ENCODE measurements at regions not wholly inside any gene's neighbourhood (a gene's known extent, or its start where the extent isn't known, plus 50 kb on each side); places are given as distances from the start of the nearest gene placed in this dataset.

DNA sequence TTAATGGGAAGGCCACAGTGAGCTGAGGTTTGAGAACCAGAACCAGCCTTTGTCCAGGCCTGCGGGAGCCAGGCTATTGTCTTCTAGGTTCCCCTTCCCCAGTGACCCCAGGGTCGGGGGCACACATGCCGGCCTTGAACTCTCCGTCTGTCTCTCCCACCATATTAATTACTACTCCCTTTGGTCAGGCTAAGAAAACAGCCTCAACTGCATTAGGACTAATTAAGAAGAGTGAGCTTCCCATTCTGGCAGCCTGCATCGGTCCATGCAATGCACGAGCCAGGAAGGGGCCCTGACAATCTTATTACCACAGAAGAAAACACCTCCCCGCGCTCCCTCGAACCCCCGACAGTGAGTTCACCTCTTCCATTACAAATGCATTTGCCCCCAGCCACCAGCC lies 380.2 kb upstream of the ZFHX3 start:
- no peaks in the 10 kb centered on the region for H3K9me3 Mint-ChIP-seq
- TF ChIP-seq, protein P1, sequence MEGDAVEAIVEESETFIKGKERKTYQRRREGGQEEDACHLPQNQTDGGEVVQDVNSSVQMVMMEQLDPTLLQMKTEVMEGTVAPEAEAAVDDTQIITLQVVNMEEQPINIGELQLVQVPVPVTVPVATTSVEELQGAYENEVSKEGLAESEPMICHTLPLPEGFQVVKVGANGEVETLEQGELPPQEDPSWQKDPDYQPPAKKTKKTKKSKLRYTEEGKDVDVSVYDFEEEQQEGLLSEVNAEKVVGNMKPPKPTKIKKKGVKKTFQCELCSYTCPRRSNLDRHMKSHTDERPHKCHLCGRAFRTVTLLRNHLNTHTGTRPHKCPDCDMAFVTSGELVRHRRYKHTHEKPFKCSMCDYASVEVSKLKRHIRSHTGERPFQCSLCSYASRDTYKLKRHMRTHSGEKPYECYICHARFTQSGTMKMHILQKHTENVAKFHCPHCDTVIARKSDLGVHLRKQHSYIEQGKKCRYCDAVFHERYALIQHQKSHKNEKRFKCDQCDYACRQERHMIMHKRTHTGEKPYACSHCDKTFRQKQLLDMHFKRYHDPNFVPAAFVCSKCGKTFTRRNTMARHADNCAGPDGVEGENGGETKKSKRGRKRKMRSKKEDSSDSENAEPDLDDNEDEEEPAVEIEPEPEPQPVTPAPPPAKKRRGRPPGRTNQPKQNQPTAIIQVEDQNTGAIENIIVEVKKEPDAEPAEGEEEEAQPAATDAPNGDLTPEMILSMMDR (IDR thresholded peaks at IDR 0.05) = no peak
- intact Hi-C loops (cut with micrococcal nuclease) = no loop called here
- POLR2A ChIA-PET = no interaction called here
- no peaks in the 10 kb centered on the region for H3K27me3 Mint-ChIP-seq
- DNase-seq = no peak
- no peak overlapping the region for H3K27ac Mint-ChIP-seq
- CTCF ChIA-PET = no interaction called here
- H3K4me1 Mint-ChIP-seq (ENCODE audit: low read depth) = no peaks in the 10 kb centered on the region
- no peak for ATAC-seq
- no peak overlapping the region for H3K4me3 Mint-ChIP-seq
- no peaks in the 10 kb centered on the region for H3K36me3 Mint-ChIP-seq (ENCODE audit: low read depth)

DNA sequence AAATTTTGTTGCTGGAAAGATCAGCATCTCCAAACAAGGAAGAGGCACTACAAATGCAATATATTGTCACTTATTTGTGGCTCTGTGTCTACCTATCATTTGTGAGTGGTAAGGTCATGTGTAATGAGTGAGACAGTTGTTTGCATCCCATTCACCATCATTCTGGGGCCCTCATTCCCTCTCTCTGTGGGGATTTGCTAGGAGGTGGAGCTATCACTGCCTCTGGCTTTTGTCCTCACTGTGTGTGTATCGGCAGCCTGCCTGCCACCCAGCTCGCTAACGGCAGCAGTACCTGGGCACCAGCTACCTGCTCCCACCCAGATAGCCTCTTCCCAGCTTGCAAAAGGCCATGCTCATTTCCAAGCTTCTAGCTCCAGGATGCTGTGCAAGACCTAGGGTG lies 379.2 kb upstream of the ZFHX3 start:
- TF ChIP-seq, protein P1 (IDR thresholded peaks at IDR 0.05) = no peak
- CTCF ChIA-PET = no interaction called here
- no peak overlapping the region for H3K4me3 Mint-ChIP-seq
- intact Hi-C loops (cut with micrococcal nuclease) = no loop called here
- POLR2A ChIA-PET = no interaction called here
- no peaks in the 10 kb centered on the region for H3K36me3 Mint-ChIP-seq (ENCODE audit: low read depth)
- DNase-seq (no peak), ATAC-seq (no peak)
- H3K4me1 Mint-ChIP-seq (ENCODE audit: low read depth) = no peaks in the 10 kb centered on the region
- peaks cover 1% of the 10 kb centered on the region for H3K27me3 Mint-ChIP-seq
- H3K27ac Mint-ChIP-seq = no peak overlapping the region
- no peaks in the 10 kb centered on the region for H3K9me3 Mint-ChIP-seq

DNA sequence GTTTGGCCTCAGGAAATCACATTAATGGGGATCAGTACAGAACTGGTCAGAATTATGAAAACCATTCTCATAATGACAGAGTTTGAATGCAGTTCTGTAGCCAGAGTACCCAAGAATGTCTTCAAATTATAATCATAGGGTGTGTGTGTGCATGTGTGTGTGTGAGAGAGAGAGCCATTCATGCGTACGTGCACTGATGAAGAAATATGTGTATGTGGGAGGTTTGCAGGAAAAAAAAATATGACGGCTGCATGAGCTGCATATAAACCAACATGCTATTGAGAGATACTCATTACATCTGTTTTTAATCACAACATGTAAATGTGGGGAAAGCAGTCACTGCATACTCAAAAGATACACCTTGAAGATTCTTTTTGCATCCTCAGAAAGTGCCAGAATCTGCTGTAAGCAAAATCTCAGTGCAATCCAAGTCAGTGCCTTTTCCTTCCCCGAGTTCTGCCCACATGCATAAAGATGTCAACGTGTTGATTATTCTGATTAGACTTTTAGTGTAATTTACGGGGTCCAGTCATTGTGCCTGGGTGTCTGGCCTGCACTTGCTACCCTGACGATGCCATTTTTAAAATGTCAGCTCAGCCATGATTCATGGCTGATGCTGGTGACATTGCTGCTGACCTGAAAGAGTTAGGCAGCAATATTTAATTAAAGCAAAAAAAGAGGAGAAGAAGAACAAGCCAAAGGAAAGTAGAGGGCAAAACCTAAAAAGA lies 378.7 kb upstream of the ZFHX3 start:
- TF ChIP-seq, protein P1 (IDR thresholded peaks at IDR 0.05) = no peak
- DNase-seq (no peak), ATAC-seq (no peak)
- H3K9me3 Mint-ChIP-seq = no peaks in the 10 kb centered on the region
- CTCF ChIA-PET = no interaction called here
- no peaks in the 10 kb centered on the region for H3K36me3 Mint-ChIP-seq (ENCODE audit: low read depth)
- H3K4me1 Mint-ChIP-seq (ENCODE audit: low read depth) = no peaks in the 10 kb centered on the region
- no peak overlapping the region for H3K4me3 Mint-ChIP-seq
- peaks cover 2% of the 10 kb centered on the region for H3K27me3 Mint-ChIP-seq
- H3K27ac Mint-ChIP-seq = no peak overlapping the region
- POLR2A ChIA-PET = no interaction called here
- intact Hi-C loops (cut with micrococcal nuclease) = no loop called here

DNA sequence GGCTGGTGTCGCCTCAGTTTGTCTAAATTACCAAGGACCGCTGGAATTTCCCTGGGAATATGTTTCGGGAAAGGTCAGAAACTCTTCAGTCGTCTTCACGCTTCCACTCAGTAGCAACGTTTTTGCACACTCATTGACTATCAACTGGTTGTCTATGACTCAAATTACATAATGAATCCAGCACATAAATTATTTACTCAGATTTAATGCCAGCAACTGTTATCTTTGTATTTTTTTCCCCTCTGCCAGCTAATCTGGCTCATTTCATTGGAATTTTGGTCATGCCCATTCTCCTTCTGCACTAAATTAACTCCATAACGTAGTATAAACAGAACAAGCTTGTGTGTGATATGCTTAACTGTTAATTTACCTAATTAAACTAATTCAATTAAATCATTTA lies 372.7 kb upstream of the ZFHX3 start:
- no peaks in the 10 kb centered on the region for H3K4me1 Mint-ChIP-seq (ENCODE audit: low read depth)
- H3K36me3 Mint-ChIP-seq (ENCODE audit: low read depth) = no peaks in the 10 kb centered on the region
- intact Hi-C loops (cut with micrococcal nuclease) = no loop called here
- no peak overlapping the region for H3K4me3 Mint-ChIP-seq
- peaks cover 2% of the 10 kb centered on the region for H3K27me3 Mint-ChIP-seq
- no peaks in the 10 kb centered on the region for H3K9me3 Mint-ChIP-seq
- no peak overlapping the region for H3K27ac Mint-ChIP-seq
- POLR2A ChIA-PET = no interaction called here
- CTCF ChIA-PET = no interaction called here
- DNase-seq = no peak
- ATAC-seq = no peak
- TF ChIP-seq, protein P1 (IDR thresholded peaks at IDR 0.05) = no peak

DNA sequence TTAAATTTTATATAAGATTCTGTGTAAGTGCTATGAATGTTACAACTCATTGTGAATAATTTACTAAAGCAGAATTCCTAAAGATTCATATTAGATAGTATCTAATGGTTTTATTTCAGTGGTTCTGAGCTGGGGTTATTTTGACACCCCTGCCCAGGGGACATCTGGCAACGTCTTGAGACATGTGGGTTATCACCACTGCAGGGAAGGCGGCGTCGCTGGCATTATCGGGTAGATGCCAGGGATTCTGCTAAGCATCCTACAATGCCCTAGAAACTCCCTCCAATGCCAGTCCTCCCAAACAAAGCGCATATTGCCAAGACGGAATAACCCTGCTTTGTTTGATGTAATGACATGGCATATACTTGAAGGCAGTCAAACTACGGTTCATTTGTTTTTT lies 372.3 kb upstream of the ZFHX3 start:
- CTCF ChIA-PET = no interaction called here
- POLR2A ChIA-PET = no interaction called here

More for the DNA sequence above, 372.3 kb upstream of the ZFHX3 start:
- ATAC-seq (no peak), DNase-seq (no peak)
- no peaks in the 10 kb centered on the region for H3K9me3 Mint-ChIP-seq
- TF ChIP-seq, protein P1 (IDR thresholded peaks at IDR 0.05) = no peak
- no peaks in the 10 kb centered on the region for H3K4me1 Mint-ChIP-seq (ENCODE audit: low read depth)
- H3K27me3 Mint-ChIP-seq = peaks cover 2% of the 10 kb centered on the region
- H3K4me3 Mint-ChIP-seq = no peak overlapping the region
- H3K27ac Mint-ChIP-seq = no peak overlapping the region
- intact Hi-C loops (cut with micrococcal nuclease) = no loop called here
- H3K36me3 Mint-ChIP-seq (ENCODE audit: low read depth) = no peaks in the 10 kb centered on the region
